Gastroesophageal sphincter (tissue), 4 donors: ENCODE measurements at regions not wholly inside any gene's neighbourhood (a gene's known extent, or its start where the extent isn't known, plus 50 kb on each side); places are given as distances from the start of the nearest gene placed in this dataset.

Experiments
- ATAC-seq: fragments of 150-250 bp; one replicate; pipeline ENCODE4 v1.9.1; 2016; ENCODE audit warnings: mild to moderate bottlenecking, moderate library complexity
- H3K27ac ChIP-seq, 4 donors: fragments of 200-600 bp; sonication (generic) in 3 of 4; 1 replicate in 3 of 4; 2 replicates in 1 of 4; pipeline ENCODE4 v1.5.1; 2016 to 2019
- H3K27me3 ChIP-seq: fragments of 200-600 bp; sonication (generic); one replicate; pipeline ENCODE4 v1.5.1; 2019
- H3K36me3 ChIP-seq, 2 donors: fragments of 200-600 bp; sonication (generic); one replicate each; pipeline ENCODE4 v1.5.1; 2019; ENCODE audit warnings: control low read depth in 1 of 2
- H3K4me1 ChIP-seq, 3 donors: fragments of 200-600 bp; sonication (generic); 1 replicate in 2 of 3; 2 replicates in 1 of 3; pipeline ENCODE4 v1.5.1; 2016 to 2019; ENCODE audit warnings: control low read depth in 2 of 3
- H3K4me3 ChIP-seq, 2 donors: fragments of 200-600 bp; sonication (generic); one replicate each; pipeline ENCODE4 v1.5.1; 2019; ENCODE audit warnings: mild to moderate bottlenecking in 1 of 2, moderate library complexity in 1 of 2
- H3K9me3 ChIP-seq, 3 donors: fragments of 200-600 bp; sonication (generic); one replicate each; pipeline ENCODE4 v1.5.1; 2017 to 2019; ENCODE audit warnings: control low read depth in 2 of 3
- EP300 ChIP-seq: sonication (generic); formaldehyde crosslinking; IDR thresholded peaks from one replicate; pipeline ENCODE4 v1.6.1; 2017; ENCODE audit warnings: antibody characterized with exemption, mild to moderate bottlenecking
- POLR2A ChIP-seq, 2 donors: fragments of 450-650 bp; IDR thresholded peaks; one replicate each; pipeline ENCODE4 v1.6.1; 2017; ENCODE audit warnings: antibody characterized with exemption in 2 of 2, mild to moderate bottlenecking in 2 of 2, moderate library complexity in 1 of 2
- POLR2AphosphoS5 ChIP-seq: sonication (generic); formaldehyde crosslinking; IDR thresholded peaks from one replicate; pipeline ENCODE4 v1.6.1; 2017; ENCODE audit warnings: antibody characterized with exemption
- whole genome bisulfite sequencing, 2 donors: methylation state at CpG; one replicate each; pipeline ENCODE4 v1.1.5; 2018; ENCODE audit warnings: low coverage in 1 of 2; 5-methylcytosine and 5-hydroxymethylcytosine counted together
- TF ChIP-seq, protein P1 (sequence below), 4 experiments: fragments of 200-600 bp in 2 of 4; fragments of 450-650 bp in 2 of 4; sonication (generic) in 1 of 4; IDR thresholded peaks; one replicate each; pipeline ENCODE4 v1.5.1; 2017 to 2019; ENCODE audit warnings: antibody characterized with exemption in 4 of 4, mild to moderate bottlenecking in 2 of 4, moderate library complexity in 2 of 4

DNA sequence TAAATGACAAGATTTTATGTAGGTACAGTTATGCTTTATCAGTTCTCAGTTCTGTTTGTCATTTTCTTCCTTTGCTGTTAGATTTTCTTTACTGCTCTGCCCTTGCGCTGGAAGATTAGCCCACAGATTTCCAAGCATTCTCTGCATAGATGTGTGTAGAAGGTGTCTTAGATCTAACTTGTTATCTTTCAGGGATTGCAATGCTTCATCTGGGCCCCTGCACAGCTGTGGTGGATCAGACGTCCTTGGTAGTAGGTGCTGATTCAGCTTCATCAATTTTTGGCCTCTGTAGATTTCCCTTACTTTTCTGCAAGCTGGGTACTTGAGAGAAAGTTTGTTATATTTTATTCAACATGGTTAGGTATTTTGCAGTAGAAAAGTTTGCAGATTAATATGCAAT, 115.3 kb upstream of the LINC00305 start:
- ATAC-seq = no peak
- Histone ChIP-seq H3K9me3 (no peaks in the 10 kb centered on the region), H3K4me1 (no peaks in the 10 kb centered on the region), H3K36me3 (no peaks in the 10 kb centered on the region), H3K4me3 (no peak overlapping the region), H3K27ac (no peak overlapping the region), H3K27me3 (no peaks in the 10 kb centered on the region)
- 44 to 58% methylated on average over 2 of the region's 2 CpGs for WGBS, 2 donors
- TF ChIP-seq POLR2AphosphoS5 = no peak
- TF ChIP-seq, protein P1, sequence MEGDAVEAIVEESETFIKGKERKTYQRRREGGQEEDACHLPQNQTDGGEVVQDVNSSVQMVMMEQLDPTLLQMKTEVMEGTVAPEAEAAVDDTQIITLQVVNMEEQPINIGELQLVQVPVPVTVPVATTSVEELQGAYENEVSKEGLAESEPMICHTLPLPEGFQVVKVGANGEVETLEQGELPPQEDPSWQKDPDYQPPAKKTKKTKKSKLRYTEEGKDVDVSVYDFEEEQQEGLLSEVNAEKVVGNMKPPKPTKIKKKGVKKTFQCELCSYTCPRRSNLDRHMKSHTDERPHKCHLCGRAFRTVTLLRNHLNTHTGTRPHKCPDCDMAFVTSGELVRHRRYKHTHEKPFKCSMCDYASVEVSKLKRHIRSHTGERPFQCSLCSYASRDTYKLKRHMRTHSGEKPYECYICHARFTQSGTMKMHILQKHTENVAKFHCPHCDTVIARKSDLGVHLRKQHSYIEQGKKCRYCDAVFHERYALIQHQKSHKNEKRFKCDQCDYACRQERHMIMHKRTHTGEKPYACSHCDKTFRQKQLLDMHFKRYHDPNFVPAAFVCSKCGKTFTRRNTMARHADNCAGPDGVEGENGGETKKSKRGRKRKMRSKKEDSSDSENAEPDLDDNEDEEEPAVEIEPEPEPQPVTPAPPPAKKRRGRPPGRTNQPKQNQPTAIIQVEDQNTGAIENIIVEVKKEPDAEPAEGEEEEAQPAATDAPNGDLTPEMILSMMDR (IDR thresholded peaks at IDR 0.05) = no peak
- TF ChIP-seq POLR2A (IDR thresholded peaks at IDR 0.05) = no peak
- no peak for TF ChIP-seq EP300

DNA sequence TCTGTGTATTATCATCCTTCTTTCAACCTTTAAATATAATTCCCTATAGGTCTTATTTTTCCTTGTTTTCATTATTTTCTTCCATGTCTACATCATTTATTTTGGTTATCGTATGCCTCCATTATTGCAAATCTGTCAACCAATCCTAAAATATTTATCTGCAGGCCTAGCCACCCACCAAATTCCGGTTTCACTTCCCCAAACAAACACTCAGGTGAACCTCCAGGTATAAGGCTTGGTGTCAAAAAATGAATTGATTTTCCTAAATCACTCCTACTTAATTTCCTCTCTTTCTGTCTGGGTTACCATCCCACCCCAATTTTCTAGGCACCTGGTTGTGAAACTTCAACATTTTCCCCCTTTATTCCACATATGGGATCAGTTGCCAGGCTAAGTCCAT, 111.9 kb upstream of the LINC00305 start:
- 85% methylated on average over 2 of the region's 2 CpGs; no CpG with 5 or more reads in 1 of the 2 donors for WGBS, 2 donors
- H3K9me3 ChIP-seq = no peaks in the 10 kb centered on the region
- no peaks in the 10 kb centered on the region for H3K4me1 ChIP-seq
- no peak overlapping the region for H3K4me3 ChIP-seq
- no peaks in the 10 kb centered on the region for H3K36me3 ChIP-seq
- no peak overlapping the region for H3K27ac ChIP-seq
- TF ChIP-seq POLR2A (IDR thresholded peaks at IDR 0.05) (no peak), POLR2AphosphoS5 (no peak), EP300 (no peak)
- no peaks in the 10 kb centered on the region for H3K27me3 ChIP-seq
- ATAC-seq = no peak

DNA sequence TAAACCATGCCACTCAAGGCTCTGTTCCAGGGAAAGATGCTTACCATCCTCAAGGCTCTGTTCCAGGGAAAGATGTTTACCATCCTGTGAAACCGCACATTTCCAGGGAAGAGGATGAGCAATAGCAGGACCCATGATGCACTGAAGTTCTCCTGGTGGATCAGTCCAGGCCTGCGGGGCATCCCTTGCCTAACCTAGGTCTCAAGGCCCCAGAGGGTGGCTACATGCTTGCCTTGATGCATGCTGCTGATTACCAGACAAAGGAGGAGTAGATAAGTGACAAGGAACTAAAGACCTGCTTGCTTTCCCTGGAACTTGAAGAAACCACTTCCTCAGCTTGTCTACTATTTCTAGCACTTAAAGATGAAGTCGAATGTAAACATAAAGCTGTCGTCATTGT, 111.0 kb upstream of the LINC00305 start:
- Histone ChIP-seq H3K4me1 (no peaks in the 10 kb centered on the region), H3K36me3 (no peaks in the 10 kb centered on the region), H3K27ac (no peak overlapping the region), H3K27me3 (no peaks in the 10 kb centered on the region), H3K9me3 (no peaks in the 10 kb centered on the region), H3K4me3 (no peak overlapping the region)
- no peak for ATAC-seq
- TF ChIP-seq POLR2A (IDR thresholded peaks at IDR 0.05) (no peak), EP300 (no peak), POLR2AphosphoS5 (no peak)
- TF ChIP-seq, protein P1 (IDR thresholded peaks at IDR 0.05) = no peak
- 59 to 64% methylated on average over 3 to 4 of the region's 4 CpGs for WGBS, 2 donors

DNA sequence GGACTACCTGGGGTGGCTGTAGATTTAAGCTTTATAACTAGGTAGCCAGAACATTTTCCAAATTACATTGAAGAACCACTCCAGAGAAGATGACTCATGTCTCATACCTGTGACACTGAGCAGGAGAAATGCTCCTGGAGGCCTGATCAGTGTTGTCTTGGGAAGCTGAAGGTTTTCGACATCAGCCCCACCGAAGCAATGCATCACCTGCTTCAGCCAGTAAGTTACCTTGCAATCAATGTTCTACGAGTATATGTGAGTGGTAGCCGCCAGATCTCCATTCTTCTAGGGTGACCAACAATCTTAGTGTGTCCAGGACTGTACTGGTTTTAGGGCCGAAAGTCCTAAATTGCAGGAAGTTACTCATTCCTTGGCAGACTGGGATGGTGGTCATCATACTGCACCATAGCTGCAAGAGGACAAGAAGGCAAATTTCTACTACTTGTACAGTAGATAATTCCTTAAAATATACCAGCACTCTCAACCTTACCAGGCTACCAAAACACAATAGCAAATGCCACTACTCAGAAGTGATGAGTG, 109.3 kb upstream of the LINC00305 start:
- WGBS, 2 donors = 100% methylated on average over 2 to 4 of the region's 5 CpGs
- no peak overlapping the region for H3K27ac ChIP-seq
- no peaks in the 10 kb centered on the region for H3K27me3 ChIP-seq
- no peaks in the 10 kb centered on the region for H3K36me3 ChIP-seq
- H3K4me1 ChIP-seq = no peaks in the 10 kb centered on the region
- H3K4me3 ChIP-seq = no peak overlapping the region
- no peak for TF ChIP-seq EP300
- TF ChIP-seq POLR2AphosphoS5 = no peak
- no peak for TF ChIP-seq POLR2A (IDR thresholded peaks at IDR 0.05)
- TF ChIP-seq, protein P1 (IDR thresholded peaks at IDR 0.05) = no peak
- no peaks in the 10 kb centered on the region for H3K9me3 ChIP-seq
- ATAC-seq = no peak

DNA sequence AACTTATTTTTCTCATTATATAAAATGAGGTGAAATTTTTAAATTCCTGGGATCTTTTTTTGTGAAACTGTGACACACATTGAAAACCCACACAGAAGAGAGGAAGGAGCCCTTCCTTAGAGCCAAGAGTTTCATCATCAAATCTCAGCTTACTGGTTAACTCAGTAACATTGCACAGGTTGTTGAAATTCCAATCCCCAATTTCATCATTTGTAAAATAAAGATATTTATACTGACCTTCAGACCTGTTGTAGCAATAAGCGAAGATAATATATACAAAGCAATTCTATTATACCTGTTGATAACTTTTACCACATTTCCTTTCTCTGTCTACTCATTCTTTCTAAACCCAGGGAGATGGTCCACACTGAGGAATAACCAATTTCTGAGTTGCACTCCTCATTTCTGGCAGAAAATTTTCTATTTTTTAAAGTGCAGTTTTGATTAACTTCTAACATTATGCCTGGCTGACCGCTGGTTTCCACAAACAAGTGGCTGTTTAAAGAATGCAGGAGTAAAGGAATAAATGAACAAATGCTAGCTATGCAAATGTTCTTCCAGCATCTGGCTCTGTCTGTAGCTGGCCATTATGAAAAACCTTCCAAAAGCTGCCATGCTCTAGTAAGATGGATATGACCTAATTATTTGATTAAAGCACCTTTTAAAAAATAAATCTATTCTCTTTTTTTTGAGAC, 105.7 kb upstream of the LINC00305 start:
- H3K36me3 ChIP-seq = no peaks in the 10 kb centered on the region
- H3K4me1 ChIP-seq = no peaks in the 10 kb centered on the region
- ATAC-seq = no peak
- no peaks in the 10 kb centered on the region for H3K9me3 ChIP-seq
- H3K27me3 ChIP-seq = no peaks in the 10 kb centered on the region
- TF ChIP-seq POLR2AphosphoS5 (no peak), EP300 (no peak), POLR2A (IDR thresholded peaks at IDR 0.05) (no peak)
- TF ChIP-seq, protein P1 (IDR thresholded peaks at IDR 0.05) = no peak
- H3K4me3 ChIP-seq = no peak overlapping the region
- 48 to 71% methylated on average over 2 of the region's 2 CpGs for WGBS, 2 donors
- no peak overlapping the region for H3K27ac ChIP-seq
